HG03565 (cell line): ENCODE measurements at regions not wholly inside any gene's neighbourhood (a gene's known extent, or its start where the extent isn't known, plus 50 kb on each side); places are given as distances from the start of the nearest gene placed in this dataset.

ENCODE experiments used
- ATAC-seq: cut with Tn5 transposase; IDR thresholded peaks from one replicate; pipeline ENCODE4 v1.9.1; 2021; ENCODE audit warnings: mild to moderate bottlenecking, moderate library complexity; ENCODE audit not compliant: unreplicated experiment

GRCh38 chr6:14063756-14064155 lies 53.8 kb upstream of the CD83 start:
- ATAC-seq: no peak

GRCh38 chr6:14065350-14065749 lies 52.2 kb upstream of the CD83 start:
- no peak for ATAC-seq

GRCh38 chr6:14066782-14067406 lies 50.7 kb upstream of the CD83 start:
- ATAC-seq: peak; percentile 71

GRCh38 chr6:14067656-14068055 lies 49.9 kb upstream of the CD83 start:
- no peak for ATAC-seq
